ENCODE measurements at regions not wholly inside any gene's neighbourhood (a gene's known extent, or its start where the extent isn't known, plus 50 kb on each side); places are given as distances from the start of the nearest gene placed in this dataset.

GRCh38 chr6:133587546-133588160, 301.3 kb upstream of the TCF21 start:
- CTCF ChIA-PET: no interaction called here
- in situ Hi-C loops (cut with MboI; ENCODE audit: low sequenced_read_pairs): no loop called here
- BruUV-seq (replicated peaks): no TSS peak
- Histone ChIP-seq H3K9ac (ENCODE audit: low read depth, low read length) (no peak overlapping the region), H2BK15ac (ENCODE audit: low read depth, low read length) (peak overlapping the region; percentile 94; the same call in 1 of the 3 replicates), H3K14ac (replicated peaks; ENCODE audit: low read depth, low read length) (no peak overlapping the region), H3K4me1 (ENCODE audit: control insufficient read depth, insufficient read depth, low read length) (peaks cover 15% of the 10 kb centered on the region), H3K27me3 (ENCODE audit: control insufficient read depth, insufficient read depth, low read length) (no peaks in the 10 kb centered on the region), H4K5ac (ENCODE audit: low read depth, low read length) (peak overlapping the region; percentile 94), H2BK120ac (ENCODE audit: low read depth, low read length) (peak overlapping the region; percentile 86; the same call in 1 of the 2 replicates), H3K9me3 (ENCODE audit: control insufficient read depth, insufficient read depth, low read length) (no peaks in the 10 kb centered on the region), H2AK9ac (replicated peaks; ENCODE audit: low read depth, low read length, poor library complexity) (no peak overlapping the region), H4K8ac (ENCODE audit: low read depth in 2 of 2, low read length in 2 of 2) (peak overlapping the region; percentile 51 to 59; a peak in 2 of 4 replicates), H3K56ac (ENCODE audit: extremely low read depth, insufficient read depth, low read length) (no peak overlapping the region), H3K23ac (ENCODE audit: low read depth, low read length) (no peak overlapping the region), H3K4me2 (ENCODE audit: low read depth, low read length) (peak overlapping the region; percentile 3; the same call in 1 of the 2 replicates), H3K18ac (ENCODE audit: low read depth, low read length) (peak overlapping the region; percentile 99), H3K36me3 (ENCODE audit: control insufficient read depth, insufficient read depth, low read length) (no peaks in the 10 kb centered on the region), H4K91ac (ENCODE audit: insufficient read depth, low read depth, low read length) (no peak overlapping the region), H2AK5ac (ENCODE audit: low read depth, low read length) (no peak overlapping the region), H3K4ac (ENCODE audit: low read depth, low read length) (no peak overlapping the region), H2AFZ (replicated peaks; ENCODE audit: low read length, poor library complexity) (no peak overlapping the region), H3K9me1 (ENCODE audit: insufficient read depth, low read length) (peaks cover 2% of the 10 kb centered on the region), H4K20me1 (ENCODE audit: insufficient read depth, low read length) (no peaks in the 10 kb centered on the region), H3K27ac (ENCODE audit: insufficient read depth, low read length) (peak overlapping the region; percentile 99; the same call in 1 of the 2 replicates), H3K79me1 (ENCODE audit: low read depth in 1 of 2, low read length in 2 of 2) (no peaks in the 10 kb centered on the region; a peak in 1 of 4 replicates), H2BK5ac (ENCODE audit: low read depth, low read length, poor library complexity, severe bottlenecking) (peak overlapping the region; percentile 98), H3K4me3 (ENCODE audit: insufficient read depth, low read depth, low read length) (no peak overlapping the region), H2BK20ac (ENCODE audit: low read depth, low read length) (peak overlapping the region; percentile 91; the same call in 1 of the 2 replicates)
- ATAC-seq (ENCODE audit: low read depth): peak; percentile 87
- DNase-seq: peak; percentile 87
- dilution Hi-C loops (cut with HindIII; ENCODE audit: low sequenced_read_pairs, unreplicated experiment): loop anchor here (25.0 kb wide), 1 partner anchor 300 kb away; the partner anchor contains the start of gene TCF21
- POLR2A ChIA-PET (ENCODE audit: unreplicated experiment): no interaction called here
- no peak for TF ChIP-seq MAFK (IDR thresholded peaks at IDR 0.05; ENCODE audit: low read depth, low read length)
- TF ChIP-seq CEBPB (IDR thresholded peaks at IDR 0.05; ENCODE audit: low read depth, low read length): peak; percentile 61; the same call in 1 of the 2 replicates
- TF ChIP-seq MAZ (IDR thresholded peaks at IDR 0.05; ENCODE audit: borderline replicate concordance, low read depth, low read length): no peak
- intact Hi-C loops (cut with micrococcal nuclease): no loop called here
- no CpG with 5 or more reads among the region's 2 CpGs for WGBS, 2 experiments (ENCODE audit: extremely low coverage in 2 of 2, insufficient read length in 1 of 2)

All from IMR-90 (cell line).